ENCODE measurements at regions not wholly inside any gene's neighbourhood (a gene's known extent, or its start where the extent isn't known, plus 50 kb on each side); places are given as distances from the start of the nearest gene placed in this dataset.
A peak's percentile ranks its signal among the peaks of the same experiment; 100 is the strongest.

DNA sequence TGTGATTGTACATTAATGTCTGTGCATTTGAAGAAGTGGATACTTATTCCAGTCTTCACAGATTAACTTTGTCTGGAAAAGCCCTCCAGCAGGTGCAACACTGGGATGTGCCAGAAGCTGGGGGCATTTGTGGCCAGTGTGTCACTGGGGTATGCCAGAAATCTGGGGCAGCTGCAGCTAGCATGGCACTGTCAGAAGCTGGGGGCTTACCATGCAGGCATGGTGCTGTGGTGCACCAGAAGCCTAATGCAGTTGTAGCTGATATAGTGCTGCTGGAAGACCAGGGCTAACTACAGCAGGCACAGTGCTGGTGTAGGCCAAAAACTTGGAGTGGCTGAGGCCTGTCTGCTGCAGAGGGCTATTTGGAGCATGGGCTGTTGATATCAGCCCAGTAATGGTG, 270.1 kb downstream of the STK31 start:
- no peak for DNase-seq (ENCODE audit: extremely low read depth, insufficient read length)
- Histone ChIP-seq H3K4me3 (replicated peaks; ENCODE audit: low read depth, low read length) (no peak overlapping the region), H3K36me3 (ENCODE audit: control insufficient read depth, insufficient read depth, low read length) (no peaks in the 10 kb centered on the region), H3K27me3 (replicated peaks; ENCODE audit: control insufficient read depth, insufficient read depth, low read length) (no peaks in the 10 kb centered on the region)
- TF ChIP-seq, protein P1, sequence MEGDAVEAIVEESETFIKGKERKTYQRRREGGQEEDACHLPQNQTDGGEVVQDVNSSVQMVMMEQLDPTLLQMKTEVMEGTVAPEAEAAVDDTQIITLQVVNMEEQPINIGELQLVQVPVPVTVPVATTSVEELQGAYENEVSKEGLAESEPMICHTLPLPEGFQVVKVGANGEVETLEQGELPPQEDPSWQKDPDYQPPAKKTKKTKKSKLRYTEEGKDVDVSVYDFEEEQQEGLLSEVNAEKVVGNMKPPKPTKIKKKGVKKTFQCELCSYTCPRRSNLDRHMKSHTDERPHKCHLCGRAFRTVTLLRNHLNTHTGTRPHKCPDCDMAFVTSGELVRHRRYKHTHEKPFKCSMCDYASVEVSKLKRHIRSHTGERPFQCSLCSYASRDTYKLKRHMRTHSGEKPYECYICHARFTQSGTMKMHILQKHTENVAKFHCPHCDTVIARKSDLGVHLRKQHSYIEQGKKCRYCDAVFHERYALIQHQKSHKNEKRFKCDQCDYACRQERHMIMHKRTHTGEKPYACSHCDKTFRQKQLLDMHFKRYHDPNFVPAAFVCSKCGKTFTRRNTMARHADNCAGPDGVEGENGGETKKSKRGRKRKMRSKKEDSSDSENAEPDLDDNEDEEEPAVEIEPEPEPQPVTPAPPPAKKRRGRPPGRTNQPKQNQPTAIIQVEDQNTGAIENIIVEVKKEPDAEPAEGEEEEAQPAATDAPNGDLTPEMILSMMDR (IDR thresholded peaks at IDR 0.05; ENCODE audit: insufficient read depth, low read length, poor library complexity, severe bottlenecking): no peak

DNA sequence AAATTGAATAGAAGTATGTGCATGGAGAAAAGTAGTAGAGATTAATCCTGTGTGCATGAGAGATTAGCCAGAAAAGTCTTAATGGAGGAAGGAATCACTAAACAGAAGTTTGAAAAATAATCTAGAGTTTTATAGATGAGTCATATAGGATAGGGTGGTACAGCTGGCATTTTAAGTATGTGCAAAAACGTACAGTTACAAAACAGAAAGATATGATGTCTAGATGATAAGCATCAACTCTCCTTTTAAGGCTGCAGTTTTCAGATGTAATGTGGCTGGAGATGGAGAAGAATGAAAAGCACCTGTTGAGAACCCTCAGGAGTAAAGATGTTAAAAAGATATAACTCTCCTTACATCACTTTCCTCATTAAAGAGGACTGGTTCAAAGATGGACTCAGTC, 271.3 kb downstream of the STK31 start:
- no peak for DNase-seq (ENCODE audit: extremely low read depth, insufficient read length)
- Histone ChIP-seq H3K4me3 (replicated peaks; ENCODE audit: low read depth, low read length) (no peak overlapping the region), H3K27me3 (replicated peaks; ENCODE audit: control insufficient read depth, insufficient read depth, low read length) (no peaks in the 10 kb centered on the region), H3K36me3 (ENCODE audit: control insufficient read depth, insufficient read depth, low read length) (no peaks in the 10 kb centered on the region)
- TF ChIP-seq, protein P1 (IDR thresholded peaks at IDR 0.05; ENCODE audit: insufficient read depth, low read length, poor library complexity, severe bottlenecking): no peak

DNA sequence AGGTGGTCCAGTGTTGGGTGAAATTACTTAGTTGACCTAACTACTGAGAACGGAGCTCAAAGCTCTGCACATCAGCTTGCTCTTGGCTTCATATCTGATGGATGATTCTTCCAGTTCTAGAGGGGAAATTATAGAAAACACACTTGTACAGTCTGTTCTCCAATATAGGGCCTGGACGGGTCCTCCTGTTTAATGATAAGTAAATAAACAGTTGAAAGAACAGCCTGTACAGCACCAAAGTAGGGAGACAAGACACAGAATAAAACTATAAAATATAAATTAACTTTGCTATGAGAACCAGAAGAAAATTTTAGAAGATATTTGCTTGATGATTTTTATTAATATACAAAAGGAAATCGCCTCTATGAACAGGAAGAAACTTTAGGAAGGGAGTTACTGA, 271.7 kb downstream of the STK31 start:
- Histone ChIP-seq H3K27me3 (replicated peaks; ENCODE audit: control insufficient read depth, insufficient read depth, low read length) (no peaks in the 10 kb centered on the region), H3K36me3 (ENCODE audit: control insufficient read depth, insufficient read depth, low read length) (no peaks in the 10 kb centered on the region), H3K4me3 (replicated peaks; ENCODE audit: low read depth, low read length) (no peak overlapping the region)
- TF ChIP-seq, protein P1 (IDR thresholded peaks at IDR 0.05; ENCODE audit: insufficient read depth, low read length, poor library complexity, severe bottlenecking): no peak
- DNase-seq (ENCODE audit: extremely low read depth, insufficient read length): no peak

DNA sequence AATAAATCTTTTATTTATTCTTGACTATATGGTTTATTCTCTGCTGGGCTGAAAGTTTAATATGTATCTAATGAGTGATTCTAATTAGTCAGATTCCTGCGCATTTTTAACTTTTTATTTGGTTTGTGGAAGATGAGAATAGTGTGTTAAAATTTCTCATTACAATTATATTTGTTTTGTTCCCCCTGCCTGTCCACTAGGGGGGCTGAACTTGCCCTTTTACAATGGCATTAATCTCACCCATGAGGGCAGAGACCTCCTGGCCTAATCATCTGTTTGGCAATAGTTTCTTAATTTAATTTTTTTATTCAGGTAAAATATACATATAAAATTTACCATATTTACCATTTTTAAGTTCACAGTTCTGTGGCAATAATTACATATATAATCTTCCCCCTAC, 278.5 kb upstream of the NPY start:
- Histone ChIP-seq H3K27me3 (replicated peaks; ENCODE audit: control insufficient read depth, insufficient read depth, low read length) (no peaks in the 10 kb centered on the region), H3K4me3 (replicated peaks; ENCODE audit: low read depth, low read length) (no peak overlapping the region), H3K36me3 (ENCODE audit: control insufficient read depth, insufficient read depth, low read length) (no peaks in the 10 kb centered on the region)
- TF ChIP-seq, protein P1 (IDR thresholded peaks at IDR 0.05; ENCODE audit: insufficient read depth, low read length, poor library complexity, severe bottlenecking): peak; percentile 34
- no peak for DNase-seq (ENCODE audit: extremely low read depth, insufficient read length)

DNA sequence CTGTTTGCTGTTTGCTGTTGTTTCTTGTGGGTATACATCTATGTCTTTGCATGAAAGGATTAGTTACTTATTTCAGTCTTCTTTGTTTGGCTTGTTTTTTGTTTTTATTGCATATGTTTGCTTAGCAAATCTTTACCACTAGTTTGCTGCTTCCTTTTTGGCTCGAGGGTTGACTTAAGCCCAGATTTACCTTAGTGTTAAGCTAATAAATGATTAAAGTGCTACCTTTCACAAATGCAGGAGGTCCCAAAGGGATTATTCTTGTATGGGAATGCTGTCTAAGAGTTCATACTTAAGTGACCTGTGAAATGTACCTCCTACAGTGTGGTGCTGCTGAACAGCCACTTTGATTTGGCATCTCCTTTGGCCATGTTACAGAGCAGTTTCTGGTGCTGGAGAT, 273.5 kb upstream of the NPY start:
- Histone ChIP-seq H3K27me3 (replicated peaks; ENCODE audit: control insufficient read depth, insufficient read depth, low read length) (no peaks in the 10 kb centered on the region), H3K36me3 (ENCODE audit: control insufficient read depth, insufficient read depth, low read length) (no peaks in the 10 kb centered on the region), H3K4me3 (replicated peaks; ENCODE audit: low read depth, low read length) (no peak overlapping the region)
- DNase-seq (ENCODE audit: extremely low read depth, insufficient read length): no peak
- TF ChIP-seq, protein P1 (IDR thresholded peaks at IDR 0.05; ENCODE audit: insufficient read depth, low read length, poor library complexity, severe bottlenecking): no peak

DNA sequence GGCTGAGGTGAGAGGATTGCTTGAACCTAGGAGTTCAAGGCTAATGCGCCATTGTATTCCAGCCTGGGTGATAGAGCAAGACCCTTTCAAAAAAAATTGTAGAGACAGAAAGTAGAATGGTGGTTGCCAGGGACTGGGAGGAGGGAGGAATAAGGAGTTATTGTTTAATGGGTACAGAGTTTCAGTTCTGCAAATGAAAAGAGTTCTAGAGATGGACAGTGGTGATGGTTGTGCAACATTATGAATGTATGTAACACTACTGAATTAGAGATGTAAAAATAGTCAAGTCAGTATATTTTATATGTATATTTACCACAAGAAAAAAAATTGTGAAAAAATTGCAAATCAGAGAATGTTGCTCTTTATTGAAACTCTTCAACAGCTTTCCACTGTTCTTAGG, 266.5 kb upstream of the NPY start:
- Histone ChIP-seq H3K36me3 (ENCODE audit: control insufficient read depth, insufficient read depth, low read length) (no peaks in the 10 kb centered on the region), H3K4me3 (replicated peaks; ENCODE audit: low read depth, low read length) (no peak overlapping the region), H3K27me3 (replicated peaks; ENCODE audit: control insufficient read depth, insufficient read depth, low read length) (no peaks in the 10 kb centered on the region)
- TF ChIP-seq, protein P1 (IDR thresholded peaks at IDR 0.05; ENCODE audit: insufficient read depth, low read length, poor library complexity, severe bottlenecking): no peak
- DNase-seq (ENCODE audit: extremely low read depth, insufficient read length): no peak

Measured in GM06990 (cell line).